HepG2 (cell line): ENCODE measurements at regions not wholly inside any gene's neighbourhood (a gene's known extent, or its start where the extent isn't known, plus 50 kb on each side); places are given as distances from the start of the nearest gene placed in this dataset.

Source experiments
- CCDC6 ChIP-seq: sonication (generic); formaldehyde crosslinking; IDR thresholded peaks from 2 replicates; pipeline ENCODE4 v1.8.1; 2022; ENCODE audit warnings: mild to moderate bottlenecking, missing genetic modification reagents, moderate library complexity
- EZH2 ChIP-seq: conservative IDR thresholded peaks from 2 replicates; pipeline ENCODE4 v1.6.1; 2012; ENCODE audit warnings: mild to moderate bottlenecking, low read depth, low read length, moderate library complexity
- FOXK2 ChIP-seq: fragments of 450-650 bp; IDR thresholded peaks from 2 replicates; pipeline ENCODE4 v1.6.1; 2016
- GMEB1 ChIP-seq: sonication (generic); formaldehyde crosslinking; IDR thresholded peaks from 2 replicates; pipeline ENCODE4 v1.5.1; 2020; ENCODE audit warnings: missing genetic modification reagents, mild to moderate bottlenecking, borderline replicate concordance
- POLR2A ChIP-seq, 2 experiments: IDR thresholded peaks; 2 replicates each; pipeline ENCODE4 v1.6.1; 2011; ENCODE audit warnings: low read depth in 2 of 2, low read length in 2 of 2, mild to moderate bottlenecking in 1 of 2, moderate library complexity in 1 of 2; ENCODE audit not compliant: insufficient read depth in 1 of 2
- POLR2AphosphoS5 ChIP-seq: IDR thresholded peaks from 2 replicates; pipeline ENCODE4 v1.6.1; 2012; ENCODE audit warnings: low read depth, low read length
- USF2 ChIP-seq, 2 experiments: sonication (generic) in 1 of 2; formaldehyde crosslinking in 1 of 2; IDR thresholded peaks; 2 replicates each; pipeline versions ENCODE4 v1.5.1 to v1.6.1; 2011 to 2020; ENCODE audit warnings: borderline replicate concordance in 1 of 2, low read depth in 1 of 2, low read length in 1 of 2, mild to moderate bottlenecking in 1 of 2, missing genetic modification reagents in 1 of 2, moderate library complexity in 1 of 2
- ZNF543 ChIP-seq: sonication (generic); formaldehyde crosslinking; IDR thresholded peaks from 2 replicates; pipeline ENCODE4 v1.4.0; 2020; ENCODE audit warnings: mild to moderate bottlenecking, missing genetic modification reagents
- ZSCAN31 ChIP-seq: sonication (generic); formaldehyde crosslinking; IDR thresholded peaks from 2 replicates; pipeline ENCODE4 v1.5.0; 2020; ENCODE audit warnings: low read depth, mild to moderate bottlenecking, missing genetic modification reagents

GRCh38 chr1:207224666-207225065, 96.8 kb upstream of the CD55 start:
- no peak for TF ChIP-seq ZNF543
- no peak for TF ChIP-seq ZSCAN31 (CRISPR knock-in tag)
- TF ChIP-seq POLR2A (IDR thresholded peaks at IDR 0.05; ENCODE audit: insufficient read depth in 1 of 2, low read depth in 2 of 2, low read length in 2 of 2): no peak
- TF ChIP-seq USF2 (IDR thresholded peaks at IDR 0.05; ENCODE audit: low read depth, low read length): no peak
- TF ChIP-seq USF2 (CRISPR knock-in tag; IDR thresholded peaks at IDR 0.05; ENCODE audit: borderline replicate concordance): no peak
- TF ChIP-seq FOXK2: no peak
- no peak for TF ChIP-seq EZH2
- no peak for TF ChIP-seq POLR2AphosphoS5
- no peak for TF ChIP-seq CCDC6 (CRISPR knock-in tag)
- no peak for TF ChIP-seq GMEB1 (CRISPR knock-in tag)
